ENCODE measurements at regions not wholly inside any gene's neighbourhood (a gene's known extent, or its start where the extent isn't known, plus 50 kb on each side); places are given as distances from the start of the nearest gene placed in this dataset.

DNA sequence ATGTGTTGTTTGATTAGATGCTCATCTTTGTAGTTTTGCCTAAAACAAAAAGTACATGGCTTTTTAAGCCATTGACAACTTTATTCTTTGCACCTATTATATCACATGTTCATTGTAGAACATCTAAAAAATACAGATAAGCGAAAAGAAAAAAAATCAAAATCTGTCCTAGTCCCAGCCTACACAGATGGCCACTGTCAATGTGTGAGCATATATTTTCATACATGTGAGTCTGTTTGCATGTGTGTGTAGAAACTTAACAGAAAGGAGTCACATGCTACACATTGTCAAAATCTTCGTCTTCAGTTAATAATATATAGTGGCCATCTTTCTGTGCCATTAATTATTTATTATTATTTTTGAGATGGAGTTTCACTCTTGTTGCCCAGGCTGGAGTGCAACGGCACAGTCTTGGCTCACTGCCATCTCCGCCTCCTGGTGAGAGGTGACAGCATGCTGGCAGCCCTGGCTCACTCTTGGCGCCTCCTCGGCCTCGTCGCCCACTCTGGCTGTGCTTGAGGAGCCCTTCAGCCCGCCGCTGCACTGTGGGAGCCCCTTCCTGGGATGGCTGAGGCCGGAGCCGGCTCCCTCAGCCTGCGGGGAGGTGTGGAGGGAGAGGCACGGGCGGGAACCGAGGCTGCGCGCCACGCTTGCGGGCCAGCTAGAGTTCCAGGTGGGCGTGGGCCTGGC lies 68.5 kb upstream of the AMZ2 start:
- TF ChIP-seq, protein P1, sequence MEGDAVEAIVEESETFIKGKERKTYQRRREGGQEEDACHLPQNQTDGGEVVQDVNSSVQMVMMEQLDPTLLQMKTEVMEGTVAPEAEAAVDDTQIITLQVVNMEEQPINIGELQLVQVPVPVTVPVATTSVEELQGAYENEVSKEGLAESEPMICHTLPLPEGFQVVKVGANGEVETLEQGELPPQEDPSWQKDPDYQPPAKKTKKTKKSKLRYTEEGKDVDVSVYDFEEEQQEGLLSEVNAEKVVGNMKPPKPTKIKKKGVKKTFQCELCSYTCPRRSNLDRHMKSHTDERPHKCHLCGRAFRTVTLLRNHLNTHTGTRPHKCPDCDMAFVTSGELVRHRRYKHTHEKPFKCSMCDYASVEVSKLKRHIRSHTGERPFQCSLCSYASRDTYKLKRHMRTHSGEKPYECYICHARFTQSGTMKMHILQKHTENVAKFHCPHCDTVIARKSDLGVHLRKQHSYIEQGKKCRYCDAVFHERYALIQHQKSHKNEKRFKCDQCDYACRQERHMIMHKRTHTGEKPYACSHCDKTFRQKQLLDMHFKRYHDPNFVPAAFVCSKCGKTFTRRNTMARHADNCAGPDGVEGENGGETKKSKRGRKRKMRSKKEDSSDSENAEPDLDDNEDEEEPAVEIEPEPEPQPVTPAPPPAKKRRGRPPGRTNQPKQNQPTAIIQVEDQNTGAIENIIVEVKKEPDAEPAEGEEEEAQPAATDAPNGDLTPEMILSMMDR (IDR thresholded peaks at IDR 0.05) = no peak
- no peak overlapping the region for H3K27ac ChIP-seq
- DNase-seq (ENCODE audit: low spot score) = no peak
- no peak overlapping the region for H3K4me3 ChIP-seq

DNA sequence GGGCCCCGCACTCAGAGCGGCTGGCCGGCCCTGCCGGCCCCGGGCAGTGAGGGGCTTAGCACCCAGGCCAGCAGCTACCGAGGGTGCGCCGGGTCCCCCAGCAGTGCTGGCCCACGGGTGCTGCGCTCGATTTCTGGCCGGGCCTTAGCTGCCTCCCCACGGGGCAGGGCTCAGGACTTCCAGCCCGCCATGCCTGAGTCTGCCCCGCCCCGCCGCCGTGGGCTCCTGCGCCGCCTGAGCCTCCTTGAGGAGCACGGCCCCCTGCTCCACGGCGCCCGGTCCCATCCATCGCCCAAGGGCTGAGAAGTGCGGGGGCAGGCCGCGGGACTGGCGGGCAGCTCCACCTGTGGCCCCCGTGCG lies 67.9 kb upstream of the AMZ2 start:
- TF ChIP-seq, protein P1 (IDR thresholded peaks at IDR 0.05) = no peak
- no peak for DNase-seq (ENCODE audit: low spot score)
- H3K27ac ChIP-seq = no peak overlapping the region
- H3K4me3 ChIP-seq = no peak overlapping the region

DNA sequence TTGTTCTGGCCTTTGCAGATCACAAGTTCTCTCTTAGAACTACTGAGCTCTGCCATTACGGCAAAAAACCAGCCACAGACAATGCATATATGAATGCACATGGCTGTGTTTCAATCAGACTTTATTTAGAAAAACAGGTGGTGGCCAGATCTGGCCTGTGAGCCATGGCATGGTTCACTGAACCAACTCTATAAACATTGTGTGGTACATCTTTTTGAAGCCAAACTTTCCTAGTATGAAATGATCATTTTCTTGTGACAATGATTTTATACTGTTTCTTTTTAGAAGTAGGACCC lies 65.9 kb upstream of the AMZ2 start:
- Histone ChIP-seq H3K27ac (no peak overlapping the region), H3K4me3 (no peak overlapping the region)
- TF ChIP-seq, protein P1 (IDR thresholded peaks at IDR 0.05) = no peak
- no peak for DNase-seq (ENCODE audit: low spot score)

DNA sequence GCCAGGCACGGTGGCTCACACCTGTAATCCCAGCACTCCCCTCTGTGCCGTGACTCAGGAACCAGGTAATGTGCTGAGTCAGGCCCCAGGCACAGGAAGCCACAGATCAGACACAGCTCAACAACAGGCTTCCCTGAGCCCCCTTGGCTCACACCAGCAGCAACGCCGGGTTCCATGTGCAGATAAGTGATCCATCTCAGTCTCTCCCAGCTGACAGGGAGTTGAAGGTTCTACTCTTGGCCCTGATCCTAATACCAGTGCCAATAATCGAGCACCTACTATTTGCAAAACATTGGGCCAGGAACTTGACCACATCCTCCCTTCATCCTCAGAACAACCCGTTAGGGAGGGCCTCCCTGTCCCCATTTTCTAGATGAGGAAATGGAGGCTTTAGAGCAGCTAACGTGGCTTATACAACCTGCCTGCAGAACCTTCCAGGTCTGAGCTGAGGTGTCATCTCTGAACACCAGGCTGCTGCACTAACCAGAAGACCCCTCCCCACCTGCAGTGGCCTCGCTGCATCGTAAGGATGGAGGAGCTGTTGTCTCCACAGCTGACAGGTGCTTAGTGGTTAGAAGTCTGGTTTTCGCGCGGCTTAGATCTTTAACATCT lies 64.8 kb upstream of the AMZ2 start:
- Histone ChIP-seq H3K27ac (no peak overlapping the region), H3K4me3 (no peak overlapping the region)
- TF ChIP-seq, protein P1 (IDR thresholded peaks at IDR 0.05) = no peak
- DNase-seq (ENCODE audit: low spot score) = no peak

DNA sequence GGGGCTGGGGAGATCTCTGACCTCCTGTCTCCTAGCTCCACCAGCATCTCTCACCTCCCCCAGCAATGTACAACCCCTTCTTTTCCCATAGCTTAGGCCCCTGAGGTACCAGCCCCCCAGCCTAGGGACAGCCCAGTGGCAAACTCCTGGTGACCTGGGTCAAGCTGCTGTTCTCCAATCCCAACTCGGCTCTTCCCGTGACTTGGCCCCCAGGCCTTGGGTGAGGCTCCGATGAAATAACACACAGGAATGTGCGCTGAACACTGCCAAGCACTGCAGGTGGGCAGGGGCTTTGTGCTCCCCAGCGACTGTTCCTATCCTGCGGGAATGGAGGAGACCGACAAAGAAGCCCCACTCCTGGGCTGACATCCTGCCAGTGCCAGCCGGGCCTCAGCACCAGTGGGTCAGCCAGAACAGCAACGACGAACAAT lies 63.7 kb upstream of the AMZ2 start:
- Histone ChIP-seq H3K27ac (no peak overlapping the region), H3K4me3 (no peak overlapping the region)
- TF ChIP-seq, protein P1 (IDR thresholded peaks at IDR 0.05) = no peak
- DNase-seq (ENCODE audit: low spot score) = no peak

DNA sequence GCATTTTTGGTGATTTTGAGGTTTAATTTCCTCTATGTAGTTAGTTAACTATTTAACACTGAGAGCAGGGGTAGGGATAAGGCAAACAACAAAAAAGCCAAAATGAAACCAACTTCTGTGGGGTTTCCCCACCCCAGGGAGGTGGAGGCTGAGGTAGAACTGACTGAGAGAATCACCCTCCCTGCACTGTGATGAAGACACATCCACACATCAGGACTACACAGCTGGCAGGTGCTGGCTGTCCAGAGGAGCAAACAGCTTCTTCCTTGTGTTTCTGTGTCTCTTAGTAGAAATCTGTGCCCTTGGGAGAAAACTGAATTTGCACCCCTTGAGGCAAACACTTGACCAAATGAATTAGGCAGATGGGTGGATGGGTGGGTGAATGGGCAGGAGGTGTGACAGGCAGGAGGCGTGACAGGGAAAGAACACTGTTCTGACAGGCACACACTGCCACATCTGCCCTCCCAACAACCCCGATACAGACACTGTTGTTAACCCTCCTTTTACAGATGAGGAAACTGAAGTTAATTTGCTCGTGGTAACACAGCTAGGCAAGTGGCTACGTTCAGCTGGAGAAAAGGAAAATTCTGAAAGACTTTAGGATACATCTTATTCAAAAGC lies 62.9 kb upstream of the AMZ2 start:
- TF ChIP-seq, protein P1 (IDR thresholded peaks at IDR 0.05) = no peak
- DNase-seq (ENCODE audit: low spot score) = no peak
- Histone ChIP-seq H3K4me3 (no peak overlapping the region), H3K27ac (no peak overlapping the region)

DNA sequence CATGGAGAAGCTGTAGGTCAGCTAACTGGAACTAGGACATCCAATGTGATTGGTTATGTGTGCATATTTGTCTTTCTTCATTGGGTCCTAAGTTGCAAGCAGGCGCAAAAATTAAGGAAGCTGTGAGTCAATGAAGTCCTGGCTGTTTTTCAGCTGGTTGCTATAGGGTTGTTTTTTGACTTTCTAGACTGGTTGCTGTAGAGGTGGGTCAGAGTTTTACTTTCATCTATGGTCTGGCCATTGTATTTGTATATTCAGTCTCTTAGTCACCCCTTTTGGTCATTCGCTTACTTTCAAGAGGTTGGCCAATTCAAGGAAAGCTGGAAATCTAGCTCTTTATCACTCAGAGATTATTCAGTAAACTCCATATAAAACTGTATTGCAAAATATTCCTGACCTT lies 62.0 kb upstream of the AMZ2 start:
- H3K27ac ChIP-seq = no peak overlapping the region
- TF ChIP-seq, protein P1 (IDR thresholded peaks at IDR 0.05) = no peak
- no peak overlapping the region for H3K4me3 ChIP-seq
- no peak for DNase-seq (ENCODE audit: low spot score)
